ENCODE measurements at regions not wholly inside any gene's neighbourhood (a gene's known extent, or its start where the extent isn't known, plus 50 kb on each side); places are given as distances from the start of the nearest gene placed in this dataset.
"Not testable (repeated sequence)": the region's sequence is repeated elsewhere in the genome, so short reads cannot be mapped to it uniquely, and the experiment has no call there.

DNA sequence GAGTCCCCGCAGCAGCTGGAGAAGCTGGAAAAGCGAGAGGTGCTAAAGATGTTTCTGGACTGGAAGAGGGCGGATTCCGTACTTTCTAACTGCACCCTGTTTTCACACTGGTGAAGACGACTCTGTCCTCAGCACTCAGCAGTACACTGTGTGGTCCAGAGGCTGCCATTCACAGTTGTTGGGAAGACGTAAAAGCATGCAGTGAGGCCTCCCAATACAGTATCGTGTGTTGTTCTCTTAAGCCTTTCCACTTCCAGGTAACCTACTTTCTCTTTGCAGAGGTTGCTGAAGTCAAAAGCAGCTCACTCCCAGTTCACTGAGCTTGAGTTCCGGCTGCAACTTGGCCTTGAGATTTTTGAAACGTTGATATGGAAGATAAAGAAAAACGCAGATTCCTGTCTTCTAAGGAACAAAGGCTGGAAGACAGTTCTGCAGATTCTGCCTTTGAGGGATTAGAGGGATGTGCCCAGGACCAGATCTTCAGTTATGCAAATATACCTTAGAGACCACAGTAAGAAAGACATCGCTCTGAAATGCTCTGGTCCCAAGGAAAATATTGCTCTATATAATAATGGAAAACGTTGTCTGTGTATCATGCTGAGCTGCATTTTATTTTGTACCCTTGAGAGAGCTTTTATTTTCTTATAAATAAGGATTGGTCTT is 540.9 kb downstream of the TRIML1 start:
- DNase-seq = no peak

DNA sequence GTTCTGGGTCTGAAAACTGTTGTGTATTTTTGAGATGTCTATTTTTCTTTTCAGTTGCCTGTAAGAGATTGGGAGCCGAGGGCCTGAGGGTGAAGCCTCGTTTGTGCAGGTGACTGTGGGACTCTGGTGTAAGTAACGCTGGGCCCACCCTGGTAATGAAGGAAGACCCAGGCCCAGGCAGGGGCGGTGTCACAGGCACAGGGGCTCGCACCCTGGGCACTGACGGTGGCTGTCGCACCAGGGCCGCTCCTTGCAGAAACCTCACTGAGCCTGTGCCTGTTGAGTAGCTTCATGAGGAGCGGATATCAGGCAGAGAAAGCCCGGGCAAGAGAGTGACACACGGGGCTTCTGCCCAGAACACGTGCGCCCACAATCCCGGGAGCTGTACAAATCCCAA is 541.4 kb downstream of the TRIML1 start:
- no peak for DNase-seq

DNA sequence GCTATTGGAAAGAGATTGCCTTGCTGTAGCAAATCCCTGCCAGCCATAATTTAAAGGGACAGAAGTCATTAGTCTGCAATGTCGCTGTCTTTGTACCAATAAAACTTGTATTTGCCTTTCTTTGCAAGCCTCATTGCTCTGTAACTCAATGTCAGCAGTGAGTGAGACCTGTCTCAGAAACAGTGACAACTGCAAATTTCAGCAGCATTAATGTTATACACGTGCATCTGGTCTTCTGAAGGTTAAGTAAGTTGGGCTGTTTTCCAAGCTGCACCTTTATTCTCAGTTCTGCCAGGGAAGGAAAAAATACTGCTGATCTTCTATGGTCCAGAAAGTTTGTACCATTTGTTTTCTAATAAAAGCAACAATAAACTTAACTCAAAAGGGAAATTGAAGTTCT is 543.1 kb downstream of the TRIML1 start:
- no peak for DNase-seq

DNA sequence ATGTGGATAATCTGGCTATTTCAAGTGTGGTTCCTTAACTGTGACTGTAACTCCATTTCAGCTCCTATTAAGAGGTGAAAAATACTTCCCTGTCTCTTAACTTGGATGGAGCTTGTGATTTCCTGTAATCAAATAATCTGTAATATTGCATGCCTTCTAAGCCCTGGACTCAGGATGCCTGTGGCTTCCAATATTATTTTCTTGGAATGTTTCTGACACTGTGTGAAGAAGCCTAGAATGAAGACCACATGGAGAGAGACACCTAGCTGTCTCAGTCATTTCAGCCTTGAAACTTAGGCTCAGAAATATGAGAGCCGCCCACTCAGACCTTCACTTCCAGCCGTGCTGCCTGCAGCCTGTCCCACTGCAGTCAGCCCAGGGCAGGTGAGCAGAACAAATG is 544.3 kb downstream of the TRIML1 start:
- no peak for DNase-seq

DNA sequence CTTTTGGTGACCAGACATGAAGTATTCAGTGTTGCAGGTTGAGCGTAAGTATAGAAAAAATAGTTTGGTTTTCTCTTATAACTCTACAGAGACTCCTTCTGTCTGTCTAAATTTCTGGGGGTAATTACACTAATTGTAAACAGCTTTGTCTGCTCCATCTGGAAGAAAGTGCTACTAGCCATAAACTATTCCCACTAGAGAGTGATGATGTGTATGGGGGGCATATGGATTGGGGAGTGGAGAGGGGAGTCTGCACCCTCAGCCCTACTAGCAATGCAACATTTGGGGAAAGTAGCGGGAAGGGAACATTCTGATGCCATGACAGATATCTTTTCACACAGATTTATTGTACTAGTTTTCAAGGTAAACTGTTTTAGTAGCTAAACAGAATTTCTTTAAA is 549.7 kb downstream of the TRIML1 start:
- no peak for DNase-seq

DNA sequence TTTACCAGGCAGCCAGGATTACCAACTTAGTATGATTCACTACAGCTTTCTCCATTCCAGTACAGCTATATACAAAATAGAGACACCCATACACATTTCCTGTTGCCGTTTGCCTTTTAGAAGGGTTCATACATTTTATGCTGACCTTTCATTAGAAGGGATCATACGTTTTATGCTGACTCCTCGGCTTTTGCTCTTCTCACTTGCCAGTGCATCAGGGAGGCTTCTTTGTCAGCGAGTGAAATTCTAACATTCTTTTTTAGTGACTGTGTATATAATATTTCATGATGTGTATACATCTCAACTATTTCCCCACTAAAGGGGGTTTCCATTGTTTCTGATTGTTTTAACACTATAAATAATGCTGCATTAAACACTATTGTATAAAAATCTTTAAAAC is 552.6 kb downstream of the TRIML1 start:
- DNase-seq = no peak

DNA sequence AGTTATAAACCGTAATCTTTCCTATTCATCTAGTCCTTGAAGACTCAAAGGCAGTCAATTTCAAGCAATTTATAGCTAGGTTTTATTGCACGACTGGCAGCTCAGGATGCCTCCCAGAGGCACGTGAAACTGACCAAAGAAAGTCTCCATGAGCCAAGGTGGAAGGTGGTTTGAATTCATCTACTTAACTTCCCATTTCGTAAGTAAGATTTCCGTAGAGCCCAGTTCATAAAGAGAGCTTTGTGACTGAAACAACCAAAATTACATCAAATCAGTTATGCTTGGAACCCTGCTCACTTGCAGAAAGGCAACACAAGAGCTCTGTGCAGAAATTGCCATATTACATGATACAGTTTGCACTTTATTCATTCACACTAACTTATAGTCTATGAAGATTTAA is 556.0 kb downstream of the TRIML1 start:
- no peak for DNase-seq

DNA sequence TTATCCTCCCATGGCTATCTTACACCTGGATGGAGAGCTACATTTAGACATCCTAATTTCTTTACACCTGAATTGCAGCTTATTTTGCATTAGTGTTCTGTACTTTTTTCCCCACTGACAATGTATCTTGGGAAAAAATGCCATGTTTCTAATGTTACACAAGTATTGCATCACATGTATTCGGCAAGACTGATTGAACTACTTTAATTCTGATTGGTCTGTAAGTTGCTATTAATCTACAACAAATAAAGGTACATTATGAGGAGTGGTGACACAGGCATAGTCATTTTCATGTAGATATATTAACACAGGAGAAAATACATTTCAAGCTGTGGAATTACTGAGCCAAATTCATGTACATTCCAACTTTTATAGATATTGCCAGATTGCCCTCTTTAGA is 558.0 kb downstream of the TRIML1 start:
- no peak for DNase-seq

DNA sequence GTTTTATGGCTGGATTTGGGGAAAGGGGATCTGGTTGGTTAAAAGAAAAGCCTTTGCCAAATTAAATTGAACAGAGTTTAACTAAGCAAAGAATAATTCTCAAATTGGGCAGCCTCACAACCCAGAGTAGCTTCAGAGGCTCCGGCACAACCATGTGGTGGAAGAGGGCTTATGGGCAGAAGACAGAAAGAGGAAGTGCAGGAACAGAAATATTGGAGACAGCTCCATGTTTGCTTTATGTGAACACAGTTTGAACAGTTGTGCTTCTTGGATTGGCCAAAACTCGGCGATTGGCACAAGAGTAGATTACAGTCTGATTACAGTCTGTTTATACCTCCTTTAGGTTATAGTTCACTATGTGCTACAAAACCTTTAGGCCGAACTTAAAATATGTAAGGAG is 562.7 kb downstream of the TRIML1 start:
- no peak for DNase-seq

DNA sequence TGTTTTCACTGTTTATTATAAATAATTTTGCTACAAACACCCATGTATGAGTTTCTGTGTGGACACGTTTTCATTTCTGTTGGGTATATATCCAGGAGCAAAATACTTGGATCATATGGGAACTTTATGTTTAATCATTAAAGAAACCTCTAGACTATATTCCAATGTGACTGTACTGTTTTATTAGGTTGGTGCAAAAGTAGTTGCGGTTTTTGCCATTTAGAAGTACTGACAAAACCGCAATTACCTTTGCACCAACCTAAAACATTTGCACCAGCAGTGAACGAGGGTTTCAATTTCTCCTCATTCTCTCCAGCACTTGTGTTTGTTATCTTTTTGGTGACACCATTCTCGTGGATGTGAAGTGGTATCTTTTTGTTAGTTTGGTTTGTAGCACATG is 565.0 kb downstream of the TRIML1 start:
- DNase-seq = no peak

DNA sequence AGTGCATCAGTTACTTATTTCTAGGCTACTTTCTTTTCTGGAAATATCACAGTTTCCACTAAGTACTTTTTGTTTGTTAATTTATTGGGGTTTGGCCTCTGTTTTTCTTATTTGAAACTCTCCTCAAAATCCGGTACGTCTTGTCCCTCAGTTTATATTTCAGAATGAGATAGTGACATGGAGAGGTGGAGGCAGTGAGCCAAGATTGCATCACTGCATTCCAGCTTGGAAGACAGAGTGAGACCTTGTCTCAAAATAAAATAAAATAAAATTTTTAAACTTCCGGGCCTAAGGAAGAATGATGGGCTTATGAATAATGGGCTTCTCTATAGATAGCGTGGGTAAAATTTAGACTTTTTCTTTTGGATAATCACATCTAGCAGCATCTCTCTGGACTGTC is 567.8 kb downstream of the TRIML1 start:
- DNase-seq = no peak

DNA sequence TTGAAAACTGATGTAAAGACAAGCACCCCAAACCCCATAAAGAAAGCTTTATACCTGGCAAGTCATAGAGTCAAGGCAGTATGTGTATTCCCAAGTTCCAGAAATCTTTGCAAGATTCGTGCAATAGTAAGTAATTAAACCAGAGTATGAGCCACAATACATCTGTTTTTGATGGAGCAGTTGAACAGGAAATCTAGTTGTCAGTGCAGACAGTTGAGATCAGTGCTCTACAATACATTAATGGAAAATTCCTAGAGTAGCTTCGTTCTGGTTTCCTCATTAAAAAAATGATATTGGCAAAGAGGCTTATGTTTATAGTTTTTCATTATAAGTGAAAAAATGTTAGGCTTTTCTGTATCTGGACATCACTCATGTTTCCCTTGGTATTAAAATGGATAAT is 575.3 kb downstream of the TRIML1 start:
- DNase-seq = no peak

DNA sequence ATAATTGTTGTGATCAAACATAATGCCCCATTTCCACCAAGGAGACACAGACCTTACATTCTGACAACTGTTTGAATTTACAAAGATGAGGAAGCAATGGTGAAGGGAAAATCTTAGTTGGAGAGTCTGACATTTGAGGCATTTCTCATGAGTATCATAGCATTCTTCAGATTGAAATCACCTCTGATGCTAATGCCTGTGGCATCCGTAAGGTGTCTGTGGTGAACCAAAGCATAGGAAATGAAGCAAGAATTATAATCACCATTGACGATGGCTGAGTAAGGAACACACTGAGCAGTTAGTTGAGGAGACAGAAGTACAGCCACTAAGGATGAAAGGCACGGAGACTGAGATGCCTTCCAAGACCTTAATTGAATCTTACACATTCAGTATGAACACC is 575.7 kb downstream of the TRIML1 start:
- DNase-seq = no peak

DNA sequence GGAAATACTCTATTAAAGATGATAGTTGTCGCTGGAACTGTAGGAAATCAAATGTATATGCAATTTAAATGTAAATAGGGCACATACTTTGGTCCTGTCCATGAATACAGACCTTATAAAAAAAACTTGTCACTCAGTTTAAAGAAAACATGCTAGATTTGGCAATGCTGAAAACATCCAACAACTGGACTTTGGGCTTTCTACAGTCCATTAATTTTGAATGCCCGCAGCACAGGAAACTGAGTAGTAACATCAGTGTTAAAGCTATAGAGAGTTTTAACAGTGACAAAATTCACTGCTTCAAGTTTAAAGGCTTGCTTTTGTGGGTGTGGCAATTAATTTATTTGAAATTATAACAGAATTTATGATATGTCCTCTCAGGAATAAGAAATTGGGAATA is 578.4 kb downstream of the TRIML1 start:
- no peak for DNase-seq

DNA sequence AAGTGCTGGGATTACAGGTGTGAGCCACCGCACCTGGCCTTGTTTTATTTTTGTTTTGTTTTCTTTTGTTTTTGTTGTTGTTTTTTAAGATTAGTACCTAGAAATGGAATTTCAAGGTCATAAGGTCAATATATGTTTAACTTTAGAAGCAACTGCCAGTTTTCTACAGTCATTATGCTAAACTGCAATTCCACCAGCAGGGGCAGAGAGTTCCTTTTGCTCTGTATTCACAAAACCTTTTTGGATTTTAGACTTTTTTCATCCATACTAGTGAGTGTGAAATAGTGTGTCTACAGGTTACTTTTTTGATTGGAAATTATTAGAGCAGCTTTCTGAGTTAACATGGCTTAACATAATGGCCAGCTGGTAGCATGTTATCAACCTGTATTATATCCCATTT is 580.6 kb downstream of the TRIML1 start:
- DNase-seq = no peak

DNA sequence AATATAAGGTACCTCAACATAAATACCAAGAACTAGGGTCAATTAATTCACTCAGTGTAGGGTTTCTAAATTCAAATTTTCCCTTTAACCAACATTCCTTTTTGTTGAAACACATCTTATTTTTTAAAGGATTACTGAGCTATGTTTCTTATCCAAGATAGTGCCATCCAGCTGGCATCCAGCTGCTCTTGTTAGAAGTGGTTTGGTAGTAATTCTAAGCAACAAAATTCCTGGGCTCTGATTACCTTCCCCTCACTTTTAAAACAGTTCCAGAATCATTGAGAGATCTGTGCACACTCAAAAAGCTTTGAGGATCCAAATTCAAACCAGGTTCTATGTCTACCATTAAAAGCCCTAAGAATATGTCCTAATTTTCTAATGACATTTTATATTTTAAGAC is 583.7 kb downstream of the TRIML1 start:
- DNase-seq = no peak

DNA sequence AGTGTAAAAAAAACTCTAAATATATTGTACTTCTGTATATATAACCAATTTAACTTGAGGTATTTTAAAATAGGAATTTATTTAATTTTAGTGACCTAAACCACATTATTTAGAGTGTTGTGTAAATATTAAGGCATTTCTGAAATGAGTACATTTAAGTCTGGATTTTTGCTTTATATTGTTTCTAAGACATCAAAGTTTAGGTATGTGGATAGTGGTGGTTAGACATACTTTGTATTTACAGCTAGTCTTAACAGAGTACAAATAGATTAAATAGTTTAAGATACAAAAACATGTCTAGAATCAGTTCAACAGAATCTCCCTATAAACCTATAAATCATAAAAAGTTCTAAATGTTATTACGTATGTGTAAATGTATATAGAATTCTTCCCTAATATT is 588.5 kb downstream of the TRIML1 start:
- no peak for DNase-seq

DNA sequence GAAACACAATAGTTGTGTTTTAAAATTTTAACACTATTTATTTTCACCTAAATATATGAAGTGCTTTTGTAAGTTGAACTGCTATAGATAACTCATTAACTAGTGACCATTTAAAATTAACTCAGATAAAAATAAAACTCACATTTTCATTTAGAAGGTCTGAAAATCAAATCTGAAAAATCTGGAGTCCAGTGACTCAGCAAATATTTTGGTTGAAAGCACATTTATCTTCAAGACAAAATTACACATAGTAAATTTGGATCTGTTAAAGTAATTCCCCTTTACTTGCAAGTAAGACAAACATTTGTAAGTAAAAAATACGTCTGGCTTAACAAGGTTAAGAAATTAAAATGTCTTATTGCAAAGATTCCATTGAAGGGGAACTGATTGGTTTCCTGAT is 589.1 kb downstream of the TRIML1 start:
- DNase-seq = no peak

DNA sequence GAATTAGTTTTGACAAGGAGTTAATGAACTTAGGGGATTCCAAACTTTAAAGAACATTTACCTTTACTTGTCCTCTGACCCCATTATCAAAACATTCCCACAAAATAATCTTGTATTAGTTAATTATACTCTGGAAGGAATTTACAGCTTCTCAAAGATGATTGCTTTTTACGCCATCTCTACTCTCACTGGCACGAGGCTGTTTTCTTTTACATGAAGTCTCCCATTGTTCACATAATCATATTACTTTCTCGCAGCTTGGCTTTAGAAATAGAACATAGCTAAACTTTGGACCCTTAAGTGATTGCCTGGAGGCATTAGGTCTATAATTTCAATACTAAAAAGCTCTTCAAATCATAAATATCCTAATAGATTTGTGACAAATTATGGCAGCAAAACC is 592.9 kb downstream of the TRIML1 start:
- no peak for DNase-seq

DNA sequence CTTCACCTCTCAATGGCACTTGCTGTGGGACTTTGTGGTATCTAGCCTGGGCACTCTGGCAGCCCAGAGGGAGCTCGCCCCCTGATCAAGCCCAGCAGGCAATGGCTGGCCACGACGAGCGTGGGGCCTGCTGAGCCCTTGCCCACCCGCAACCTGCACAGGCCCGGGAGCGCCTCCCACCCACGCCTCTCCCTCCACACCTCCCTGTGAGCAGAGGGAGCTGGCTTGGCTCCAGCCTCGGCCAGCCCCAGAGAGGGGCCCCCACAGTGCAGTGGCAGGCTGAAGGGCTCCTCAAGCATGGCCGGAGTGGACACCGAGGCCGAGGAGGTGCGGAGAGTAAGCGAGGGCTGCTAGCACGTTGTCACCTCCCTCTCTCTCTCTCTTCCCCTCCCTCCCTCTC is 595.8 kb downstream of the TRIML1 start:
- DNase-seq = no peak

DNA sequence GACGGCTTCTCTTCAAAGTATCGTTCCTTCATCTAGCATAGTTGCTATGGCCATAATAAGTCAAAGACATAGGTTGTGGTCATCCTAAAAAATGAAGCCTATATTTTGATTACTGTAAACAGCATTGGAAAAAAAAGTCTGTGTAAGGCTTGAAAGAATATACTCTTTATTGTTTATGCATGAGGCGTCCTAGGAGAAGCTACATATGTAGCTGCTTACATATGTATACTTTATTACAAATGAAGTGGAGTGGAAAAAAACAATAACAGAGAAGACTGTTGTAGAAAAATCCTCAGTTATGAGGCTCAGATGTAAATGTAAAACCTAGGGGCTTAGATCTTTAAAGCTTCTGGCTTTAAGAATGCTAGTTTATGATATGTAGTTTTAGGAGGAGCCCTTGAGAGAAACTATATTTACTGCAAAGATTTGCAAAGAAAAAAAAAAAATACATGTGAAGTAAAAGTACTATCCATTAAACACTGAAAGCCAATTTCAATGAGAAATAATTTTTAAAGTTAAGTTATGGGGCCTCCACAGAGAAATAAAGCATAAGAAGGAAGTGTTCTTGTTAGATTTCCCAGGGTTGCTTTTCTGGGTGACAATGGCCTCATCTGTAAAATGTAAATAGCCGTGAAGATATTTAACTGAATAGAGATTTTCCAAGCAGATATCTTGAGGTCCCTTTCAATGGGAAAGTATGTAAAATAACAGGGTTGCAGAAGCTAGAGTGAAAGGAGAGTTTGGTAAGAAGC is 598.2 kb downstream of the TRIML1 start:
- DNase-seq = no peak

DNA sequence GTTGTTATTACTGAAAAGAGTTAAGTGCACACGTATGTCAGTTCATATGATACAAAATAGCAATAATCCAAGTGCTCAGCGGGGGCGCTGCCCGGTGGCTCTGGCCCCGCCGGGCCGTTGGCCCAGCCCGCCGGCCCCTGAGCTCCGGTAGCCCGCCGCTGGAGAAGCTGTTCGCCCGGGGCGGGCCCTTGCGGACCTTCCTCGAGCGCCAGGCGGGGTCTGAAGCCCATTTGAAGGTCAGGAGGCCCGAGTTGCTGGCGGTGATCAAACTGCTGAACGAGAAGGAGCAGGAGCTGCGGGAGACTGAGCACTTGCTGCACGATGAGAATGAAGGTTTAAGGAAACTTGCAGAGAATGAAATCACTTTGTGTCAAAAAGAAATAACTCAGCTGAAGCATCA is 599.0 kb downstream of the TRIML1 start:
- not testable (repeated sequence) for DNase-seq

DNA sequence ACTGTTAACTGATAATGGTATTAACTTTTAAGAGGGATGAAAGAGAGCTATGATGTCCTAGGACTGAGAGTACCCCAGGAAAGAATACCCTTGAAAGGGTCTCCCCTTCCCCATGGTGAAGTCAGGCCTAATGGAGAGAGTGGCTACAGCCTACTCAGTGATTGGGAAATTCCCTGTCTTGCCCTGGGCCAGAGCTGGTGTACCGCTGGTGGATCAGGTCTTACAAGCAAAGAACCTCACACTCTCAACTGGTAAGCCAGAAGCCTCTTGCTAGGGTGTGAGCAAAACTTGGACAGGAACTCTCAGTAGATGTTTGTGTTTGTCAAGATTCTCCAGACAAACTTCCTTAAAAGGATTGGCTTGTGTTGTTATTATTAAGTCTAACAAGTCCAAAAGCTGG is 600.9 kb downstream of the TRIML1 start:
- not testable (repeated sequence) for DNase-seq

DNA sequence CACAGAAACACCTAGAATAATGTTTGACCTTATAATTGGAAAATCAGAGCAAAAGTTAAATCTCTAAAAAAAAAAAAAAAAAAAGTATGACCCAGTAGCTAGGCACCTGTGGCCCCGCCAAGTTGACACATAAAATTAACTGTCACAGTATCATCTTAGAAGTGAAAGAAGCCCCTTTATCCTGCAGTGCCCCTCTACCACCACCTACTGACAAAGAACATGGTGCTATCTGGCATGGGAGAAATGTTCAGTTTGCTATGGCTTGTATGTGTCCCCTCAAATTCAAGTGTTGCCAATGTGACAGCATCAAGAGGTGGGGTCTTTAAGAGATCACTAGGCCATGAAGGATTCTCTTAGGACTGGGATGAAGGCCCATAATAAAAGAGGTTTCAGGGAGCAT is 601.5 kb downstream of the TRIML1 start:
- not testable (repeated sequence) for DNase-seq

DNA sequence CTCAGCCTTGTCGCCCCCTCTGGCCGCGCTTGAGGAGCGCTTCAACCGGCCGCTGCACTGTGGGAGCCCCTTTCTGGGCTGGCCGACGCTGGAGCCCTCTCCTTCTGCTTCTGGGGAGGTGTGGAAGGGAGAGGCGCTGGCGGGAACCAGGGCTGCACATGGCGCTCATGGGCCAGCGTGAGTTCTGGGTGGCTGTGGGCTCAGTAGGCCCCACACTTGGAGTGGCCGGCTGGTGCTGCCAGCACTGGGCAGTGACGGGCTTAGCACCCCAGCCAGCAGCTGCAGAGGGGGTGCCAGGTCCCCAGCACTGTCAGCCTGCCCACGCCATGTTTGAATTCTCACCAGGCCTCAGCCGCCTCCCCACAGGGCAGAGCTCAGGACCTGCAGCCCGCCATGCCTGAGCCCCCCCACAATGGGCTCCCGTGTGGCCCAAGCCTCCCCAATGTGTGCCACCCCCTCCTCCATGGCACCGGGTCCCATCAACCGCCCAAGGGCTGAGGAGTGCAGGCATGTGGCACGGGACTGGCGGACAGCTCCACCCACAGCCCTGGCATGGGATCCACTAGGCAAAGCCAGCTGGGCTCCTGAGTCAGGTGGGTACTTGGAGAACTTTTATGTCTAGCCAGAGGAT is 615.2 kb downstream of the TRIML1 start:
- DNase-seq = no peak

Data from NCI-H510A treated with DMSO at 0.1 percent for 48 hours (cell line).